ENCODE measurements at regions not wholly inside any gene's neighbourhood (a gene's known extent, or its start where the extent isn't known, plus 50 kb on each side); places are given as distances from the start of the nearest gene placed in this dataset.

DNA sequence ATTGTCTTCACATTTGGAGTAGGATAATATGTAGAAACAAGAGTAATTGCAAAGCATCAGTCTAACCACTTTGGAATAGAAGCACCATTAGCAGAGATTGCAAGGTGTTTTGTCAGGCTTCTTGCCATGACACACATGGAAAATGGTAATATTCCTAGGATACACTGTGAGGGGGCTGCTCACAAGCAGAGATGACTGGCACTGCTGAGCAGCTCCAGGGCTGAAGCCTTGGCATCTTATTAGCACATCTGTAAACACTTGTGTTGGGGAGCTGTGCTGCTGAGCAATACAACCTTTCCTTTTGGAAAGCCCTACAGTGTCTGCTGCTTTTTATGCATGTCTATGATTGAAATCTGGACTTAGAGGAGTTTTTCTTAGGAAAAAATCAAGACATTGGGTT is 602.2 kb downstream of the XIRP2 start:
- Histone ChIP-seq H3K4me1 (no peaks in the 10 kb centered on the region), H3K27ac (no peak overlapping the region), H3K27me3 (no peaks in the 10 kb centered on the region), H3K36me3 (no peaks in the 10 kb centered on the region), H3K4me3 (no peak overlapping the region), H3K9me3 (no peaks in the 10 kb centered on the region)
- no peak for DNase-seq
- intact Hi-C loops (cut with DNase I), result no loop called here
- TF ChIP-seq, protein P1, sequence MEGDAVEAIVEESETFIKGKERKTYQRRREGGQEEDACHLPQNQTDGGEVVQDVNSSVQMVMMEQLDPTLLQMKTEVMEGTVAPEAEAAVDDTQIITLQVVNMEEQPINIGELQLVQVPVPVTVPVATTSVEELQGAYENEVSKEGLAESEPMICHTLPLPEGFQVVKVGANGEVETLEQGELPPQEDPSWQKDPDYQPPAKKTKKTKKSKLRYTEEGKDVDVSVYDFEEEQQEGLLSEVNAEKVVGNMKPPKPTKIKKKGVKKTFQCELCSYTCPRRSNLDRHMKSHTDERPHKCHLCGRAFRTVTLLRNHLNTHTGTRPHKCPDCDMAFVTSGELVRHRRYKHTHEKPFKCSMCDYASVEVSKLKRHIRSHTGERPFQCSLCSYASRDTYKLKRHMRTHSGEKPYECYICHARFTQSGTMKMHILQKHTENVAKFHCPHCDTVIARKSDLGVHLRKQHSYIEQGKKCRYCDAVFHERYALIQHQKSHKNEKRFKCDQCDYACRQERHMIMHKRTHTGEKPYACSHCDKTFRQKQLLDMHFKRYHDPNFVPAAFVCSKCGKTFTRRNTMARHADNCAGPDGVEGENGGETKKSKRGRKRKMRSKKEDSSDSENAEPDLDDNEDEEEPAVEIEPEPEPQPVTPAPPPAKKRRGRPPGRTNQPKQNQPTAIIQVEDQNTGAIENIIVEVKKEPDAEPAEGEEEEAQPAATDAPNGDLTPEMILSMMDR (IDR thresholded peaks at IDR 0.05), result no peak

DNA sequence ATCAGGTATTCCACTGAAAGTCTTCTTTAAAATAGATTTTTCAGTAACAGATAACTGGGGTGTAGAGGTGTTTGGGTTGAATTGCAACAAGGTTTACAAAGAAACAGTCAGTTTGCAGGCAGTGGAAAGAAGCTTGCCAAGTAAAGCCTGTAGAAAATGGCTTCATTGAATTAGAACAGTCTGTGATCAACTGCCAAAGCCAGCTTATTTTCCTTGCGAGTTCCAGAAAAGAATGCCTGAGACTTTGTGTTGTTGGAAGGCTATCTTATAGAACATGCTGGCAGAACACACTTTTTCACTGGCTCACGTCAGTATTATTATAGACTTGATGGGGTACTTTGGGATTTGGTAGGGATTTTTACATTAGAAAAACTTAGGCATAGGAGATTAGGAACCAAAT is 601.0 kb downstream of the XIRP2 start:
- intact Hi-C loops (cut with DNase I), result no loop called here
- Histone ChIP-seq H3K27ac (no peak overlapping the region), H3K9me3 (no peaks in the 10 kb centered on the region), H3K36me3 (no peaks in the 10 kb centered on the region), H3K27me3 (no peaks in the 10 kb centered on the region), H3K4me3 (no peak overlapping the region), H3K4me1 (no peaks in the 10 kb centered on the region)
- TF ChIP-seq, protein P1 (IDR thresholded peaks at IDR 0.05), result no peak
- TF ChIP-seq POLR2A (IDR thresholded peaks at IDR 0.05), result no peak
- WGBS, 2 donors, result 22% methylated on average over 2 of the region's 2 CpGs
- DNase-seq, result no peak

DNA sequence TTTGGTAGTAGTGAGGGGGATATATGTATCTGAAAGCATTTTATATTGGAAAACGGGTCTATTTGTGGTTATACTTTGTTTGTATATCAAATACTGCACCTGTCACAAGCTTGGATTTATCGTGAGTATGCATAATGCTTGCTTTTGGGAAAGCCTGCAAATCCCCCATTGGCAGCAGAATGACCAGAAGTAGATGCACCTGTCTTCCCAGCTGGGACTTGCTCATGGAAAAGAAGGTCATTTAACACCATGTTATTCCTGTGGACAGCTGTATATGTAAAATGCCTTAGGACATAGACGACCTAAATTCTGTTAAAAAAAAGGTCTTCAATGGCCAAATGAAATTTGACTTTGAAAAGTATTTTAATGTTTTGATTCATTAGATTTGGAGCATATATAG is 599.4 kb downstream of the XIRP2 start:
- no peaks in the 10 kb centered on the region for H3K36me3 ChIP-seq
- no peak overlapping the region for H3K27ac ChIP-seq
- no peaks in the 10 kb centered on the region for H3K9me3 ChIP-seq
- 46 to 64% methylated on average over 3 of the region's 3 CpGs for whole genome bisulfite sequencing, 2 donors
- H3K4me3 ChIP-seq, result no peak overlapping the region
- no peaks in the 10 kb centered on the region for H3K4me1 ChIP-seq
- TF ChIP-seq POLR2A (IDR thresholded peaks at IDR 0.05), result no peak
- TF ChIP-seq, protein P1 (IDR thresholded peaks at IDR 0.05), result no peak
- H3K27me3 ChIP-seq, result no peaks in the 10 kb centered on the region
- no peak for DNase-seq
- intact Hi-C loops (cut with DNase I), result no loop called here

DNA sequence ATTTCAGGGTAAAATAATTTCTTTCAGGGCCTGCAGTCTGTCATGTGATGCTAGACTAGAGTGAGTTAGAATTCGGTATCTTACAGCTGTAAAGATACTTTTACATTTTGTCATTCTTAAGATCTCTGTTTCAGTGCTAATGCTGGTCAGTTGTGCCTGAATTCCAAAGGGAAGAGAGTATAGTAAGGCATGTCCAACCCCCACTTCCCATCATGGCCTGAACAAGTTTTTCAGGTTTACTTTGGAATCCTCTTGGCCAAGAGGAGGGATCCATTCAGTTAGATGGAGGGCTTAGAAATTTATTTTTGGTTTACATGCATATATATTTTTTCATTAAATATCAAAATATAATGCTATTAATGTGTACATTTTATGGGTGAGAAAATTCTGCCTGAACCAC is 596.6 kb downstream of the XIRP2 start:
- Histone ChIP-seq H3K36me3 (no peaks in the 10 kb centered on the region), H3K4me3 (no peak overlapping the region), H3K27me3 (no peaks in the 10 kb centered on the region), H3K4me1 (no peaks in the 10 kb centered on the region), H3K9me3 (no peaks in the 10 kb centered on the region), H3K27ac (no peak overlapping the region)
- 81 to 82% methylated on average over 1 of the region's 1 CpG for WGBS, 2 donors
- TF ChIP-seq, protein P1 (IDR thresholded peaks at IDR 0.05), result no peak
- TF ChIP-seq POLR2A (IDR thresholded peaks at IDR 0.05), result no peak
- no peak for DNase-seq
- intact Hi-C loops (cut with DNase I), result no loop called here

DNA sequence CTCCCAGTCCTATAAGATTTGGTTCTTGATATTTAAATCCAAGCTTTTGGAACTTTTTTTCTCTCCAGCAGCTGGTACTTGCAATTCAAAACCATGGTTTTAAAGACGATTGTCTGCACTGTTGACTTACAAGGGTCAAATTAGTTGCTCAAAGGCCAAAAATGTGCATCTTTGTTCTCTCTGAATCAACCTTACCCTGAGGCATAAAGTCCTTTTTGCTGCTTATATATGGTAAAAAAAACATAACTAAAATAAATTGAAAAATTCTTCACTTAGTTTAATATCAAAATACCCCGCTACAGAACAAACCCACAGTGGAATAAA is 592.7 kb downstream of the XIRP2 start:
- H3K36me3 ChIP-seq, result no peaks in the 10 kb centered on the region
- no peaks in the 10 kb centered on the region for H3K27me3 ChIP-seq
- H3K27ac ChIP-seq, result no peak overlapping the region
- intact Hi-C loops (cut with DNase I), result no loop called here
- TF ChIP-seq POLR2A (IDR thresholded peaks at IDR 0.05), result no peak
- TF ChIP-seq, protein P1 (IDR thresholded peaks at IDR 0.05), result no peak
- WGBS, 2 donors, result 54 to 66% methylated on average over 2 of the region's 2 CpGs
- DNase-seq, result no peak
- no peak overlapping the region for H3K4me3 ChIP-seq
- no peaks in the 10 kb centered on the region for H3K9me3 ChIP-seq
- H3K4me1 ChIP-seq, result no peaks in the 10 kb centered on the region
